ENCODE measurements at regions not wholly inside any gene's neighbourhood (a gene's known extent, or its start where the extent isn't known, plus 50 kb on each side); places are given as distances from the start of the nearest gene placed in this dataset.

DNA sequence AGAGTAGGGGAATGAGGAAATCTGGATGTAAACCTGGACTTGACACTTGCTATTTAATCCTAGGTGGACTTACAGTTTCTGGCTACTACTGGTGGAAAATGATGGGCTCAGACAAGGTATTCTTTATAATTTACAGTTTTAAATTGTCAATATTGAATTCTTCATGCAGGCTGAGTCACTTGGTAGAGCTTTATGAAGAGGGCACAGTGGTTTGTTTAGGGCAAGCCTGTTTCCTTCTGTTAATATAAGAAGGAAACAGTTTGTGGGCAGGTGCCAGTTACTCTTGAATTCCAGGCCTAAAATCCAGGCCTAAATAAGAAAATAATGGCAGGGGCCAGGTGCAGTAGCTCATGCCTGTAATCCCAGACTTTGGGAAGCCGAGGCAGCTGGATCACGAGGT, 355.8 kb upstream of the RGS6 start:
- no peak overlapping the region for H3K27ac ChIP-seq
- TF ChIP-seq, protein P1, sequence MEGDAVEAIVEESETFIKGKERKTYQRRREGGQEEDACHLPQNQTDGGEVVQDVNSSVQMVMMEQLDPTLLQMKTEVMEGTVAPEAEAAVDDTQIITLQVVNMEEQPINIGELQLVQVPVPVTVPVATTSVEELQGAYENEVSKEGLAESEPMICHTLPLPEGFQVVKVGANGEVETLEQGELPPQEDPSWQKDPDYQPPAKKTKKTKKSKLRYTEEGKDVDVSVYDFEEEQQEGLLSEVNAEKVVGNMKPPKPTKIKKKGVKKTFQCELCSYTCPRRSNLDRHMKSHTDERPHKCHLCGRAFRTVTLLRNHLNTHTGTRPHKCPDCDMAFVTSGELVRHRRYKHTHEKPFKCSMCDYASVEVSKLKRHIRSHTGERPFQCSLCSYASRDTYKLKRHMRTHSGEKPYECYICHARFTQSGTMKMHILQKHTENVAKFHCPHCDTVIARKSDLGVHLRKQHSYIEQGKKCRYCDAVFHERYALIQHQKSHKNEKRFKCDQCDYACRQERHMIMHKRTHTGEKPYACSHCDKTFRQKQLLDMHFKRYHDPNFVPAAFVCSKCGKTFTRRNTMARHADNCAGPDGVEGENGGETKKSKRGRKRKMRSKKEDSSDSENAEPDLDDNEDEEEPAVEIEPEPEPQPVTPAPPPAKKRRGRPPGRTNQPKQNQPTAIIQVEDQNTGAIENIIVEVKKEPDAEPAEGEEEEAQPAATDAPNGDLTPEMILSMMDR (conservative IDR thresholded peaks at IDR 0.05) = no peak

DNA sequence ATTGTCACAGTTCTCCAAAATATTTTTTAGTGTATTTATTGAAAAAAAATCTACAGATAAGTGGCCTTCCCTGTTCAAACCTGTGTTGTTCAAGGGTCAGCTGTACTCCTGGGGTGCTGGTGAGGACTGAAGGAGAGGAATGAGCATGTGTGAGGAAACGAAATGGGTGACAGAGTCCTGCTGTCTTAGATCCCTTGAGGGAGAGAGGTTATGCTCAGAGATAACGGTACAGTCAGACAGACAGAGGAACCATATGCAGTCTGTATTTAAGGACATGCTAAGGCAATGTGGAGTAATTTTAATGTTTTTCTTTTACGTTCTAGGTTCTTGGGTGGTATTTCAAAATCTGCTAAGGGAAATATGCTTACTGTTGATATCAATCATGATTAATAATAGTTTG, 352.9 kb upstream of the RGS6 start:
- no peak overlapping the region for H3K27ac ChIP-seq
- TF ChIP-seq, protein P1 (conservative IDR thresholded peaks at IDR 0.05) = no peak

DNA sequence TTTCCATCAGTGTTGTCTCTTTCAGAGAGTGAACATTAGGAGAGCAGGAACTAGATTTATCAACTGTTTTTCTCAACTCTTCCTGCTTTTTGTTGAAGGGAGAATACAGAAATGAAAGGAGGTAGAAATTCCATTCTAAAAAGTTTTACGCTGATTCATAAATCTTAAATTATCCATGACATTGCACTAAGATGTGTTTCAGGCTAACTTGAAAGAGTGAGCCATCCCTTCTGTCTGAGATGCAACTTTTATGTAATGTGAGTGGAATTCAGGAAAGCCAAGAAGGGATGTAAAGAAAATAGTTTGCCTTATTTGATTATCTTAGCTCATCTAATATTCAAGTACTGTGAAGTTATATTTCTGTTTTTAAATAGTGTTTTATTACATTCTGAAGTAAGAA, 349.5 kb upstream of the RGS6 start:
- TF ChIP-seq, protein P1 (conservative IDR thresholded peaks at IDR 0.05) = no peak
- H3K27ac ChIP-seq = no peak overlapping the region

DNA sequence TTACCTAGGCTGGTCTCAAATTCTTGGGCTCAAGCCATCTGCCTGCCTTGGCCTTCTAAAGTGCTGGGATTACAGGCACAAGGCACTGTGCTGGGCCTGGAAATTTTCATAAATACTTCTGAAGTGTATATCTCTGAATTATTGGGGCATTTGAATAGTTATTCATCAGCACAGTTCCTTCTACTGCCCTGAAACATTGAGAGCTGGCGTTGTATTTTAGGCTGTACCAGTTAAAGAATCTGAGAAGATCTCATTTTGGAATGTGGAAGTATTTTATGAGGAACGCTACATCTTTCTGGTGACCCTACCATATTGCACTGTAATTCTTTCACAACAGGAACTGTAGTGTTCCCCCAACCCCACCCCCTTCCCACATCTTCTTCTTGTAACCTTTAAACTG, 349.0 kb upstream of the RGS6 start:
- H3K27ac ChIP-seq = no peak overlapping the region

DNA sequence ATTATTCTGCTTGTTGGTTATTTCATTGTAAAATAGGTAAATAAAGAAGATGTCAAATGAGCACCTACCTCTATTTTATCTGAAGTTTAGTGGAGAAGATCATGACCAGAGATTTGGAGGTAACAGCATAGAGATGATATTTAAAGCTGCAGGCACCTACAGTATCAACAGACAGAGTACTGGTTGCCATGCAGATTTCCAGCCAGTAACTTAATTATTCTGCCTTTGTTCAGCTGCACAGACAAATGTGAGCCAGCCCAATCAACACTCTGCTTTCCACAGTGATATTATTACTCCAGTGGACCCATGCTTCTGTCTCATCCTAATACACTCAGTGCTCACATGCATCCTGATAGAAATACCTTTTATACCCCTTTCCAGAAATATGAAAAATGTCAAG, 348.5 kb upstream of the RGS6 start:
- TF ChIP-seq, protein P1 (conservative IDR thresholded peaks at IDR 0.05) = no peak
- no peak overlapping the region for H3K27ac ChIP-seq

More for the DNA sequence above, 349.0 kb upstream of the RGS6 start:
- TF ChIP-seq, protein P1 (conservative IDR thresholded peaks at IDR 0.05) = no peak

DNA sequence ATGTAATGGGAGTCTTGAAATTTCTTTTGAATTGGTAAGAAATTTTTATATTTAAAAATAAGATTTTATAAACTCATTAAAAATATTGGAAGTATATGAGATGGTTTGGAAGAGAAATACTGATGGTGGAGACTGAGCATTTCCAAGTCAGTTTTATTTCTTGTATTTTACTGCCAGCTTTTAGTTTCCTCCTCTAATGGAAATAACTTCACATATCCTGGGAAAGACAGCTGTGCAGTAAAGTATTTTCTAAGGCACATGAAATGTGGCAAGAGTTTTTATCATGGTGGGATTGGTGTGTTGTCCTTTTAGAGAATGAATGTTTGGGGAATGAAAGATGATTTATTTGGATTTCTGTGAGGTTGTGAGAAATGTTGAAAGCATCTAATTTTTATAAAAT, 346.9 kb upstream of the RGS6 start:
- H3K27ac ChIP-seq = no peak overlapping the region
- TF ChIP-seq, protein P1 (conservative IDR thresholded peaks at IDR 0.05) = no peak

DNA sequence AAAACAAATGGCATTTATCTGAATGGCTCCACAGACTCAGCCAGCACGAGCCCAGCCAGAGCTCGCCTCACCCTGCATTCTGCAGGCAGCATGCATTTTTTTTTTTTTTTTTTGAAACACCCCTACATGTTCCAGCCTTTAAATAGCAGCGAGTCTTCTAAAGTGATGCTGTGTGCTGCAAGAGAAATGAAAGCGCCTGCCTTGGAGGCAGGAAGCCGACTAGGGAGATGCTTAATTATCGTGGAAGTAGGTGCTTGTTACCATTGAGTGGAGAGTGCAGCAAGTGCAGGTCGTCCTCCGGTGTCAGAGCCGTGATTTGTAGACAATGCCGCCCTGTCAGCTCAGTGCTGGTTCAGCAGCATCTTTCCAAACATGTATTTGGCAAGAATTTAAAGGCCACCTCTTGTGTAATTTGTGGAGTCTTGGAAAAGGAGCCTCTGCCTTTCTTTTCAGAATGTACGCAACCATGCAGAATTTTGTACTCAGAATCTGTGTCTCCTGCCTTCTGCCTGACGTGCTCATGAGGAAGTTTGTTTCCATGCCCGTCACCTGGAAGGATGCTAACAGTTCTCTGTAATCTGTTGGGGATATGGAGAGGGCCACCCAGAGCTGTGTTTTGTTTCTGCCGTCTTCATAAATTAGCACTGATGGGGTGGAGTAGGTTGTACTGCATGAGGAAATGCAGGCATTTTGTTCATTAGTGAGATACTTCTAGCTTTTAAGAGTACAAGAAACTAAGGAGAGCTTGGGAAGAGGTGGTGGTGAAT, 345.9 kb upstream of the RGS6 start:
- TF ChIP-seq, protein P1 (conservative IDR thresholded peaks at IDR 0.05) = no peak
- no peak overlapping the region for H3K27ac ChIP-seq
